Natural killer cell (primary cell): ENCODE measurements at regions not wholly inside any gene's neighbourhood (a gene's known extent, or its start where the extent isn't known, plus 50 kb on each side); places are given as distances from the start of the nearest gene placed in this dataset.

ENCODE experiments used
- ATAC-seq, 3 donors: fragments of 150-1000 bp in 2 of 3; fragments of 200-7000 bp in 1 of 3; cut with Tn5 transposase; 1 replicate in 1 of 3; 2 replicates in 2 of 3; pipeline ENCODE4 v1.10.0; 2021; ENCODE audit warnings: mild to moderate bottlenecking in 2 of 3, moderate library complexity in 2 of 3
- DNase-seq, 2 donors: peaks; one replicate each; pipeline versions ENCODE4 v3.0.0 to v3.0.0-alpha.2; 2013 to 2021; ENCODE audit warnings: mixed read lengths in 1 of 2
- H3K27ac ChIP-seq: one replicate; pipeline ENCODE4 v1.5.1; 2013; ENCODE audit warnings: mild to moderate bottlenecking, low read length
- H3K27me3 ChIP-seq: one replicate; pipeline ENCODE4 v1.6.1; 2013; ENCODE audit warnings: low read length; ENCODE audit not compliant: control insufficient read depth, insufficient read depth
- H3K36me3 ChIP-seq: one replicate; pipeline ENCODE4 v1.6.1; 2013; ENCODE audit warnings: low read length; ENCODE audit not compliant: control insufficient read depth, insufficient read depth
- H3K4me1 ChIP-seq: one replicate; pipeline ENCODE4 v1.6.1; 2013; ENCODE audit warnings: low read length; ENCODE audit not compliant: control insufficient read depth, insufficient read depth
- H3K4me3 ChIP-seq: one replicate; pipeline ENCODE4 v1.5.1; 2013; ENCODE audit warnings: low read length
- H3K9me3 ChIP-seq: one replicate; pipeline ENCODE4 v1.6.1; 2013; ENCODE audit warnings: low read length; ENCODE audit not compliant: control insufficient read depth, insufficient read depth
- H3K27ac Mint-ChIP-seq, 2 donors: one replicate each; pipeline ENCODE4 v1.8.0; 2022; ENCODE audit warnings: mild to moderate bottlenecking in 2 of 2, mixed read lengths in 2 of 2, moderate library complexity in 1 of 2
- H3K27me3 Mint-ChIP-seq, 2 donors: one replicate each; pipeline ENCODE4 v1.8.0; 2022; ENCODE audit warnings: low read depth in 2 of 2, mixed read lengths in 2 of 2
- H3K36me3 Mint-ChIP-seq: one replicate; pipeline ENCODE4 v1.8.0; 2022; ENCODE audit warnings: mixed read lengths
- H3K4me1 Mint-ChIP-seq, 2 donors: one replicate each; pipeline ENCODE4 v1.8.0; 2022; ENCODE audit warnings: mixed read lengths in 2 of 2
- H3K4me3 Mint-ChIP-seq: one replicate; pipeline ENCODE4 v1.8.0; 2022; ENCODE audit warnings: mild to moderate bottlenecking, moderate library complexity, mixed read lengths
- H3K9me3 Mint-ChIP-seq, 2 donors: one replicate each; pipeline ENCODE4 v1.8.0; 2022; ENCODE audit warnings: mixed read lengths in 2 of 2
- CTCF ChIP-seq: fragments of 200-600 bp; IDR thresholded peaks from one replicate; pipeline ENCODE4 v1.8.0; 2022; ENCODE audit warnings: antibody characterized with exemption
- WGBS: methylation state at CpG from one replicate; pipeline ENCODE4 v1.1.7; 2013; ENCODE audit warnings: missing lambda C conversion rate; ENCODE audit not compliant: insufficient coverage; 5-methylcytosine and 5-hydroxymethylcytosine counted together
- intact Hi-C: fragments of 100-400 bp; cut with micrococcal nuclease; formaldehyde crosslinking; loops from one replicate; pipeline ENCODE4 v1.14.2; 2022

DNA sequence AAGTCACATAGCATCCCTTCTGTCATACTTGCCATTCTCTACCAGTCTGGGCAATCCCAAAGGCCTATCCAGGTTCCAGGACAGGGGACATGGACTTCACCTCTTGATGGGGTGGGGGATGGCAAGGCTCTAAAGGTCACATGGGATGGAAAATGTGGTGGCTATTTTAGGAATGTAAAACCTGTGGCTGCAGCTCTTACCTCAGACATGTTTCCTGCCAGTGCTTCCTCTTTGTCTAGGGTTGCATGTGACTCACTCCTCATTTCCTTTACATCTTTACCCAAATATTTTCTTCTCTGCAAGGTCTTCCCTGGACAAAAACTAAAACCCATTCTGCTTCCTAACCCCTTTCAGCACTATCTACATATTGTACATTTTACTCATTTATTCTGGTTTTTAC, 135.7 kb downstream of the BTBD3 start:
- Mint-ChIP-seq H3K4me3 (peak overlapping the region; percentile 3), H3K36me3 (no peaks in the 10 kb centered on the region), H3K4me1 (peaks cover 14 to 15% of the 10 kb centered on the region in 2 donors), H3K27ac (no peak overlapping the region), H3K9me3 (peaks cover 4 to 7% of the 10 kb centered on the region in 2 donors), H3K27me3 (no peaks in the 10 kb centered on the region)
- no peak for DNase-seq
- Histone ChIP-seq H3K4me1 (peaks cover 16% of the 10 kb centered on the region), H3K36me3 (no peaks in the 10 kb centered on the region), H3K9me3 (no peaks in the 10 kb centered on the region), H3K27me3 (no peaks in the 10 kb centered on the region), H3K27ac (no peak overlapping the region), H3K4me3 (no peak overlapping the region)
- no peak for TF ChIP-seq CTCF
- intact Hi-C loops: no loop called here
- no peak for ATAC-seq

- peaks cover 4 to 7% of the 10 kb centered on the region in 2 donors for H3K9me3 Mint-ChIP-seq
- no peak for TF ChIP-seq CTCF
- H3K4me3 Mint-ChIP-seq: no peak overlapping the region
- H3K4me1 Mint-ChIP-seq: peaks cover 15 to 21% of the 10 kb centered on the region in 2 donors
- H3K4me3 ChIP-seq: no peak overlapping the region
- intact Hi-C loops: no loop called here
- ATAC-seq: no peak
- 89% methylated on average over 5 of the region's 5 CpGs for WGBS
- no peak overlapping the region for H3K27ac Mint-ChIP-seq
- no peak overlapping the region for H3K27ac ChIP-seq
- H3K27me3 ChIP-seq: no peaks in the 10 kb centered on the region
- H3K36me3 ChIP-seq: no peaks in the 10 kb centered on the region
- no peaks in the 10 kb centered on the region for H3K27me3 Mint-ChIP-seq
- H3K9me3 ChIP-seq: peaks cover 3% of the 10 kb centered on the region
- DNase-seq: no peak
- no peaks in the 10 kb centered on the region for H3K36me3 Mint-ChIP-seq
- H3K4me1 ChIP-seq: peaks cover 16% of the 10 kb centered on the region
These were observed 136.9 kb downstream of the BTBD3 start for GRCh38 chr20:12054556-12054955.

GRCh38 chr20:12055161-12055560, 137.5 kb downstream of the BTBD3 start:
- 82% methylated on average over 3 of the region's 3 CpGs for WGBS
- H3K4me3 Mint-ChIP-seq: no peak overlapping the region
- no peak overlapping the region for H3K27ac Mint-ChIP-seq
- DNase-seq: no peak
- Histone ChIP-seq H3K27ac (no peak overlapping the region), H3K9me3 (peaks cover 3% of the 10 kb centered on the region), H3K4me3 (no peak overlapping the region), H3K4me1 (peaks cover 16% of the 10 kb centered on the region), H3K36me3 (no peaks in the 10 kb centered on the region), H3K27me3 (no peaks in the 10 kb centered on the region)
- peaks cover 15 to 21% of the 10 kb centered on the region in 2 donors for H3K4me1 Mint-ChIP-seq
- ATAC-seq: no peak
- H3K36me3 Mint-ChIP-seq: no peaks in the 10 kb centered on the region
- H3K27me3 Mint-ChIP-seq: no peaks in the 10 kb centered on the region
- H3K9me3 Mint-ChIP-seq: peaks cover 4 to 7% of the 10 kb centered on the region in 2 donors
- intact Hi-C loops: no loop called here
- TF ChIP-seq CTCF: no peak

DNA sequence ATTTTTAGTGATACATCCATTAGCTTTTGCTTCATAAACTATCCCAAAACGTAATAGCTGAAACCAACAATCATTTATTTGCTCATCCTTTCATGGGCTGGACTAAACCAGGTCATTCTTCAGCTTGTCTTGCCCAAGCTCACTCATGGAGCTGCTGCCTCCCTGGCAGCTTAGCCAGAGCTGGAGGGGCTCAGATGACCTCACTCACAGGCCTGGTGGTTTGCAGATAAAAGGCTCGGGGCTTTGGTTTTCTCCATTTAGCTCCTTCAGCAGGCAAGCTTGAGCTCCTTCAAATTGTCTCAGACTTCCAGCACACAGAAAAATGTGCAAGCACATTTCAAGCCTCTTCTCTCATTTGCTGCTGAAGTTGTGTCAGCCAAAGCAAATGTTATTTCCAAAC, 139.1 kb downstream of the BTBD3 start:
- H3K9me3 Mint-ChIP-seq: peaks cover 0 to 6% of the 10 kb centered on the region in 2 donors
- Histone ChIP-seq H3K9me3 (peaks cover 3% of the 10 kb centered on the region), H3K27me3 (no peaks in the 10 kb centered on the region), H3K4me1 (peaks cover 16% of the 10 kb centered on the region), H3K4me3 (no peak overlapping the region), H3K27ac (no peak overlapping the region), H3K36me3 (no peaks in the 10 kb centered on the region)
- 42% methylated on average over 2 of the region's 2 CpGs for WGBS
- H3K36me3 Mint-ChIP-seq: no peaks in the 10 kb centered on the region
- no peak for DNase-seq
- H3K27ac Mint-ChIP-seq: no peak overlapping the region
- no peak for ATAC-seq
- H3K4me1 Mint-ChIP-seq: peaks cover 15 to 21% of the 10 kb centered on the region in 2 donors
- no peak overlapping the region for H3K4me3 Mint-ChIP-seq
- TF ChIP-seq CTCF: no peak
- intact Hi-C loops: no loop called here
- no peaks in the 10 kb centered on the region for H3K27me3 Mint-ChIP-seq
